Epithelial cell of proximal tubule (primary cell): ENCODE measurements at regions not wholly inside any gene's neighbourhood (a gene's known extent, or its start where the extent isn't known, plus 50 kb on each side); places are given as distances from the start of the nearest gene placed in this dataset.
"Not testable (repeated sequence)": the region's sequence is repeated elsewhere in the genome, so short reads cannot be mapped to it uniquely, and the experiment has no call there.

ENCODE experiments used
- DNase-seq: peaks from one replicate; pipeline ENCODE4 v3.0.0-alpha.2; 2011; ENCODE audit warnings: low read depth
- H3K4me3 ChIP-seq: 2 replicates; pipeline ENCODE4 v1.5.1; 2011; ENCODE audit warnings: low read depth, mild to moderate bottlenecking, low read length
- CTCF ChIP-seq: conservative IDR thresholded peaks from 2 replicates; pipeline ENCODE4 v1.5.1; 2012; ENCODE audit warnings: low read depth, mild to moderate bottlenecking, low read length

- H3K4me3 ChIP-seq = no peak overlapping the region
- no peak for TF ChIP-seq CTCF
- DNase-seq = no peak
Observed at GRCh38 chrX:25726539-25726938, 411.6 kb upstream of the MAGEB18 start.

- DNase-seq = no peak
- no peak overlapping the region for H3K4me3 ChIP-seq
- TF ChIP-seq CTCF = no peak
Observed at GRCh38 chrX:25733148-25733547, 405.0 kb upstream of the MAGEB18 start.

- TF ChIP-seq CTCF = no peak
- no peak for DNase-seq
- no peak overlapping the region for H3K4me3 ChIP-seq
Observed at GRCh38 chrX:25737540-25737939, 400.6 kb upstream of the MAGEB18 start.

- TF ChIP-seq CTCF = no peak
- no peak overlapping the region for H3K4me3 ChIP-seq
- DNase-seq = no peak
Observed at GRCh38 chrX:25742334-25742733, 395.8 kb upstream of the MAGEB18 start.

- TF ChIP-seq CTCF = no peak
- no peak for DNase-seq
- no peak overlapping the region for H3K4me3 ChIP-seq
Observed at GRCh38 chrX:25754399-25754798, 383.7 kb upstream of the MAGEB18 start.

GRCh38 chrX:25755194-25755593 lies 382.9 kb upstream of the MAGEB18 start:
- no peak for DNase-seq
- no peak overlapping the region for H3K4me3 ChIP-seq
- TF ChIP-seq CTCF = no peak

- no peak for DNase-seq
- no peak overlapping the region for H3K4me3 ChIP-seq
- TF ChIP-seq CTCF = no peak
Observed at GRCh38 chrX:25762656-25763055, 375.5 kb upstream of the MAGEB18 start.

- H3K4me3 ChIP-seq, DNase-seq: not testable (repeated sequence)
Observed at GRCh38 chrX:25771853-25772252, 366.3 kb upstream of the MAGEB18 start.

GRCh38 chrX:25797796-25798195 lies 340.3 kb upstream of the MAGEB18 start:
- DNase-seq = not testable (repeated sequence)

More at GRCh38 chrX:25797796-25798195, 340.3 kb upstream of the MAGEB18 start:
- not testable (repeated sequence) for H3K4me3 ChIP-seq
